GM19238 (cell line): ENCODE measurements at regions not wholly inside any gene's neighbourhood (a gene's known extent, or its start where the extent isn't known, plus 50 kb on each side); places are given as distances from the start of the nearest gene placed in this dataset.

Experiments
- DNase-seq: peaks from one replicate; pipeline ENCODE4 v3.0.0; 2011; ENCODE audit warnings: low spot score; ENCODE audit not compliant: insufficient read length

DNA sequence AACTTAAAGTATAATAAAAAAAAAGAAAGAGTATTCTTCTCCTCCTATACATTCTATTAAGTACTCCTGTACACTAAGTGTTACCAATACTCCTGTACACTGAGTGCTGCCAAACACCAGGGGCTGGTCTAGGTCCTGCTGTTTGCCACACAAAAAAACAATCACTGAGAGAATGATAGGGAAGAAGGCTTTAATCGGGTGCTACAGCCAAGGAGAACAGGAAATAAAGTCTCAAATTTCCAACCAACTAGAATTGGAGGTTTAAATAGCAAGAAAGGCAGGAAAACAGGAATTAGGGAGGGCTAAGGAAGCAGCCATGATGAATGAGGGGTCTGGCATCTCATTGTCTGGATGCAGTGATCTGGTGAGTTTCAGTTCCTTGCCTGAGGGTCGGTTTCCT, 239.8 kb downstream of the ZNF674 start:
- no peak for DNase-seq

DNA sequence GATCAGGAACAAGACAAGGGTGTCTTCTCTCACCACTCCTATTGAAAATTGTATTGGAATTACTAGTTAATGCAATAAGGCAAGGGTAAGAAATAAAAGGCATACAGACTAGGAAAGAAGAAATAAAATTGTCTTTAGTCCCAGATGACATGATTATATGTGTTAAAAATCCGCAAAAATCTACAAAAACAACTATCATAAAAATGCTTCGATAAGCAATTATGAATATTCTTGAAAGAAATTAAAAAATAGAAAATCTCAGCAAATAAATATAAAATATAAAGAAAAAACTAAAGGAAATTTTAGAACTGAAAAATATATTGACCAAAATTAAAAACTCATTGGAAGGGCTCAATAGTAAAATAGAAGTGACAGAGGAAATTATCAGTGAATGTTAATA, 243.3 kb downstream of the ZNF674 start:
- no peak for DNase-seq

DNA sequence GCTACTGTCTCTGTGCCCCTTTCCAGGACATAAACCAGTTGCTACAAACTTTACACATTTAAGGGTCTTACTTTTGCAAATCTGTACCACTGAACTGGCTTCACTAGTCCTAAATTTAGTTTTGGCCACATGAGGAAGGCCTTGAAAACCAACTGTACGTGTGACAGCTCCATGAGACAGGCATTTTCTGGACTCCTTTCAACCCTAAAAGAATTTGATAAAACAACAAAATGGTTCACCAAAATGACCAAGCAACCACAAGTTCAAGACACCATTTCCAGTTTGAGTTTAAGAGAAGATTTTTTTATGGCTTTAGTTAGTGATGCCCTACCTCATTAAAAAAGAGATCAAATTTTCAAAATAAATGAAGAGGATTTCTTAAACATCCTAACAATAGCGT, 246.4 kb downstream of the ZNF674 start:
- no peak for DNase-seq

DNA sequence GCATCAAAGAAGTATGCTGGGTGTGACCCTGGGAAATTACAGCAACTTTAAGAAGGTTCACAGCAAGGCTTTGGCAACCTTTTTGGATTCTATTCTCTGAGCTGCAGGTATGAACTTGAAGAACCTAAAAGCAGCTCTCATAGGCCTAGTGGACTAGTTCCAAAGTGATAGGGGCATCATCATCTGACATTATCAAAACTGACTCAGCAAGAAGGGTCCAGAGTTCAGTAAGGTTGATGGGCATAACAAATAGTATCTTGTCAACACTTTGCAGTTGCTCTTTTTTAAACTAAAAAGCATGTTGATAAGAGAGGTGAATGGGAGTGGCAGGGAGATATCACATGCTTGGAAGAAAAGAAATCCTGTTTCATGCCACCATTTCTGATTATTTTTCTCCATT, 249.3 kb downstream of the ZNF674 start:
- no peak for DNase-seq

DNA sequence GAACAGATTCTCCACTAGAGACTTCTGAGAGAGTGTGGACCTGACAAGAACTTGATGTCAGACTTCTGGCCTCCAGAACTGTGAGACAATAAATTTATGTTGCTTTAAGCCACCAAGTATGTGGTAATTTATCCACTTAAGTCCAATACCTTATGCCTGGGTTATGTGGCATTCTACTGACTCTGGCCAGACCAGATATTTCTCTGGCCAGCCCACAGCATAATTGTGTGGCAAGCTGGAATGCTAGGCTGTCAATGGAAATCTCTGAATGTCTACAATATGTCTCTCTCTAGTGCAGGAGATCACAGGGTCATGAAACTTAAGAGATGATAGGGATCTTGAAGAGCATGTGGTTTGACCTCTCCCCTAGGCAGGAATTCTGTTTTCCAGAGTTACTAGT, 251.0 kb downstream of the ZNF674 start:
- DNase-seq, result no peak

GRCh38 chrX:46279925-46280313, 265.3 kb downstream of the ZNF674 start:
- no peak for DNase-seq

- no peak for DNase-seq
These were observed 265.9 kb downstream of the ZNF674 start for GRCh38 chrX:46279214-46279924.

GRCh38 chrX:46278572-46278971, 266.6 kb downstream of the ZNF674 start:
- no peak for DNase-seq

GRCh38 chrX:46268412-46268811, 276.8 kb downstream of the ZNF674 start:
- no peak for DNase-seq

DNA sequence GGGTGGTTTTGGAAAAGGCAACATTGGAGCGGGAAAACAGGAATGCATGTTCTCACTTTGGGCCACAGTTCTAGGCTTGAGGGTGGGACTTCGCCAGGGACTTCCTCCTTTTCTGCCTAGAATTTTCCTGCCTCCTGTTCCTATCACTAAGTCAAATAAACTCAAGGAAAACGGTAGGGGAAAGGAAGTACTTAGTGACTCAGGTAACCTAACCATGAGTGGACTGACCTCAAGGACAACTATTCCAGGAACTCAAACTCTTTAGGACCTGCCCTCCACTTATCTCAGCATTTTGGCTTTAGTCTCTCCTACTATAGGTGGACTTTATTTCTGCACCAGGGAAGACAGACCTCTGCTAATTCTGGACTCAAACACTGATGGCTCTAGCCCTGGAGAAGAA, 281.7 kb downstream of the ZNF674 start:
- DNase-seq, result no peak

- DNase-seq, result no peak
These were observed 282.9 kb downstream of the ZNF674 start for GRCh38 chrX:46262304-46262703.

GRCh38 chrX:46260499-46260898, 284.7 kb downstream of the ZNF674 start:
- no peak for DNase-seq

DNA sequence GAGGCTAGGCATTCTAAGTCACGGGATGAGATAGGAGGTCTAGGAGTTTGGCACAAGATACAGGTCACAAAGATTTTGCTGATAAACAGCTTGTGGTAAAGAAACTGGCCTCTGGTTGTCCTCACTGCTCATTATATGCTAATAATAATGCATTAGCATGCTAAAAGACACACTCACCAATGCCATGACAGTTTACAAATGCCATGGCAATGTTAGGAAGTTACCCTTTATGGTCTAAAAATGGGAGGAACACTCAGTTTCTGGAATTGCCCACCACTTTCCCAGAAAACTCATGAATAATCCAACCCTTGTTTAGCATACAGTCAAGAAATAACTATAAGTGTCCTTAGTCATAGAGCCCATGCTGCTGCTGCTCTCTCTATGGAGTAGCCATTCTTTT, 286.9 kb downstream of the ZNF674 start:
- no peak for DNase-seq

GRCh38 chrX:46257451-46257879, 287.8 kb downstream of the ZNF674 start:
- DNase-seq, result no peak

DNA sequence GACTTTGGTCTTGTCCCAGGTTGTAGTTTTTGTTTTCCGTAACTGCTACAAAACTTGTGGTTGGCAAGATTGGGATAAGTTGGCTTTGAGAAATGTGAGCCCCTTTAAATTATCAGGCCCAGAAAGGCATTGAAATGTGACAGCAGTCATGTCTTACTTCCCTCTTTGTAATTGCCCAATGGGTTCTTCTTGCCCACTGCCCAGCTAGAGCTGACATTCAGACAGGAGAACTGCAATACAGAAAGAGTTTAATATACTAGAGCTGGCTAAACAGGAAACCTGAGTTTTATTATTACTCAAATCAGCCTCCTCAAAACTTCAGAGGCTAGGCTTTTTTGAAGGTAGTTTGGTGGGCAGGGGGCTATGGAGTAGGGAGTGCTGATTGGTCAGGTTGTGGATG, 288.3 kb downstream of the ZNF674 start:
- DNase-seq, result no peak

- no peak for DNase-seq
These were observed 290.2 kb downstream of the ZNF674 start for GRCh38 chrX:46255046-46255445.

DNA sequence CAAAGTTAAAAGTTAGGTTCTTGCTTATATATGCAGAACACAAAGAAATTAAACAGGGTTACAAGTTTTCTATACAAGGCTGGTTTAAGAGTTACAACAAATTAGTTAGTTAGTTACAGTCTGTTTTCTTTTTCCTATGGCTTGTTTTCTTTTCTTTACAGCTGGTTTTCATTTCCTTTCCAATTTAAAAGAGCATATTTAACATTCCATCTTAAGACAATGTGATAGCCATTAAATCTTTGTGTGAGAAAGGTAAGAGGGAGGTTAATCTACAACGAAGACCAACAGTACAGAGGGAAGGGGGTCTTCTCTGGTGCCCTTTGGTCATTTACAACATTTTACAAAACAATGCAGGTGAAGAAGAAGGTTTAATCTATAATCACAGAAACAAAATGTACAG, 290.6 kb downstream of the ZNF674 start:
- no peak for DNase-seq

DNA sequence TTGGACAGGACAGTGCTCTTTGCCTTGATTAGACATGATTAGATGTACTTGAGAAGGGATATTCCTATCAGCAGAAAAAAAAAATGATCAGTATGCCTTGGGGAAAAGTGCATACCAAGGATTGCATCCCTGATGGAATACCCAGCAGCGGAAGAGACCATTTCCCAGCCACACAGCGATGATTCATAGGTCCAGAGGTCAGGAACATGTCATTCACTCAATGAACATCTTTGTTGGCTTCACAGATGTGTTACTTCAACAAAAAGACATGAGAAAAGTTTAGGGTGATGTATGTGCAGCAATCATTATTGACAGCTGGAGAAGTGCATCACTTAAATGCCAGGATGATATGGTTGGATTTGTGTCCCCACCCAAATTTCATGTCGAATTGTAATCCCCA, 293.5 kb downstream of the ZNF674 start:
- no peak for DNase-seq

DNA sequence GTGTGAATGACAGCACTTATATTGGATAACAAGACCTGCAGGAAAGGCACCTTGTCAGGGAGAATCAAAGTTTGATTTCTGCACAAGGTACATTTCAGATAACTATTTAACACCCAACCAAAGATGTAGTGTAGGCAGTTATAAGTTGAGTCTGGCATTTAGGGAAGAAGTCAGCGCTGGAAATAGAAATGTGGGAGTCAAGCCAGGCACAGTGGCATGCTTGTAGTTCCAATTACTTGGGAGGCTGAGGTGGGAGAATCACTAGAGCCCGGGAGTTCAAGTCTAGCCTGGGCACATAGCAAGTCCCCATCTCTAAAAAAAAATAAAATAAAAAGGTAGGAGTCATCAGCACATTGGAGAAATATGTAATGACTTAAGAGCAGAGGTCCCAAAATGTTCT, 295.1 kb downstream of the ZNF674 start:
- DNase-seq, result no peak

DNA sequence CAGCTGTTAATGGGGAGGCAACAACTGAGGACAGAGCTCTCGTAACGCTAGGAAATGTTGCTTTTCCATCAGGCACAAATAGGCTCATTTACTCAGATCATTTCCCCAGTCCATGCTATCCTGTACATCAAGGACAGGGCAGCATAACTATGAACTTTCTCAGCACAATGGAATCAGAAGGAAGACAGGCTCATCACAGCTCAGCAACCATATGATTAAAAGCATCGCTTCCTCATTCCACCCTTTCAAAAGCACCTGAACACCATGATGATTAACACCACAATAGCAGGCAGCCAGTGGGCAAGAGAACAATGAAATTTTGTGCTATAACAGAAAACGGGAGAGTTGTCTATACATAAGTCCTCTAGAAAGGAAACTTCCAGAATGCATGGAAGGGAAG, 297.8 kb downstream of the ZNF674 start:
- no peak for DNase-seq

DNA sequence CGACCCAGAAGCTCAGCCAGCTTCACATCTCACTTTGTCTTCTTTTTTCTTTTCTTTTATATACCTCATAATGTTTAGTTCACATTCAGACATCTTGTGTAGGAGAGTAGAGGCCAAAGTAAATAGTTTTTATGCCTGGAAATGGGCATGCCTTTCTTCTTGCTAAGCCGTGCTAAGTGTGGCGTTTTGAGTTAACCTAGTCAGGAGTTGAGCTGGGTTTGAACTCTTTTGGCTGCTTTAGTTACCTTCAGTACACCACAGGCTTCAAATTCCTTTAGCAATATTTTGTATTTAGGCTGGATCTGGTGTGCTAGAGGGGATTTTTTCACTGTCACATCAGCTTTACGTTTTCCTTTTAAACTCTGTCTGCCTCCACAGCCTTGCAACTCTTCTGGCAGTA, 300.8 kb downstream of the ZNF674 start:
- DNase-seq, result no peak

DNA sequence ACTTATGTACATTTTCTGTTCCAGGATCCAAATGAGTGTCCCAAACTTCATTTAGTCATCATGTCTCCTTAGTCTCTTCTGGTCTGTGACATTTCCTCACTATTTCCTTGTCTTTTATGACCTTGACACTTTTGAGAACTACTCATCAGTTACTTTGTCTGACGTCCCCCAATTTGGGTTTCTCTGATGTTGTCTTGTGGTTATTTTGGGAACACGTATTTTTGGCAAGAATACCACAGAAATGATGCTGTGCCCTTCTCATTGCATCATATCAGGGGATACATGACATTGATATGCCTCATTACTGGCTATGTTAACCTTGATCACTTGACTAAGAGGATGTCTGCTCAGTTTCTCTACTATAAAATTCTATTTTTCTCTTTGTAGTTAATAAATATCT, 308.8 kb downstream of the ZNF674 start:
- no peak for DNase-seq

DNA sequence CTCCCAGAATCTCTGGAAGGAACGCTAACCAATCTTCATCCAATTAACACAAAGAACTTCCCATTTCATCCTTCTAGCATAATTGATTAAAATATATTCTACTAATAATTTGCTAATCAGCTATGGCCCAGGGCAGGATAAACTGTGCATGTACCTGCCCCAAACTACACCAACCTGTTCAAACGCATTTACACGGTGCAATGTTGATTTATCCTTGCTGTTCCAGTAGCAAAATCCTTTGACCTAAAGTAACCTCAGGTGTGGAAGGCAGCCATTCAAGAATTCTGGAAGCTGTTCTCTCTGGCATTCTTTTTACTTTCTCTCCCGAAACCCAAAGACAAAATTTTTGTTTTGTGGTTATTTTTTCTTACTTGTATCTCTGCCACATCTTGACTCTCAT, 309.4 kb downstream of the ZNF674 start:
- DNase-seq, result no peak

- no peak for DNase-seq
These were observed 310.4 kb downstream of the ZNF674 start for GRCh38 chrX:46234775-46235174.
